EH (cell line): ENCODE measurements at regions not wholly inside any gene's neighbourhood (a gene's known extent, or its start where the extent isn't known, plus 50 kb on each side); places are given as distances from the start of the nearest gene placed in this dataset.

ENCODE experiments used
- DNase-seq: peaks from one replicate; pipeline ENCODE4 v3.0.0-alpha.2; 2015; ENCODE audit warnings: low read depth

DNA sequence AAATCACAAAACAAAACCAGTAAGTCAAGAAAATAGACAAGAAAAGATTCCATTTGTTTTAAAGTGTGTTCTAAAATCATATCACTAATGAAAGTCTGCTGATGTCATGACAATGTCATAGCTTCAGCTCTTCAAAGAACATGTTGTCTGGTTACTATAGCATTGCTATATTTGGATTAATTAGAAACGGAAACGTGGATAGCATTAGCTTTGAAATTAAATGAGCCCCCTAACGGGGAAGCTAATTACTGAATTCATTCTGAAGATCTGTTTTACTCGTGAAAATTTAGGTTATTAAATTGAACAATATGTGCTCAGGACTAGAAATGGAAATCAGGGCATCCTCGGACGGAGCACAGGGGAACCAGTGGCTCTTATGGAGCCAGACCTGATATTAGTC, 316.7 kb upstream of the AGTR1 start:
- no peak for DNase-seq

DNA sequence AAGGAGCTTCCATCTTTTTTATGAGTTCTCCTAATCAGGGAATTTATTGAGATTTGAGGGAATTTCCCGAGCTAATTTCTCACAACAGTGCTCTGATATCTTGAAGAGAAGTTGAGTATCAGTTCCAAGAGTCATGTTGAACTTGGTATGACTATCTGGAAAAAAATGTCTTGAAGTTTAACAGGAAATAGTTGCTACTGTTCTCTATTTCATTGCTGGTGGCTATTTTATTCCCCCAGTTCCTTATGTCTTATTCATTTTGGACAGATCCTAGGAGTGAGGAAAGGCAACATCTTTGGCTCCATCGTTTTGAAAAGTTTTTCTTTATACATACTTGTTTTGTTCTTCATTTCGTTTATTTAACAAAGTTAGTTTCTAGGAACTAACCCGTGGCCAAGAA, 307.8 kb upstream of the AGTR1 start:
- peak; percentile 66 for DNase-seq

DNA sequence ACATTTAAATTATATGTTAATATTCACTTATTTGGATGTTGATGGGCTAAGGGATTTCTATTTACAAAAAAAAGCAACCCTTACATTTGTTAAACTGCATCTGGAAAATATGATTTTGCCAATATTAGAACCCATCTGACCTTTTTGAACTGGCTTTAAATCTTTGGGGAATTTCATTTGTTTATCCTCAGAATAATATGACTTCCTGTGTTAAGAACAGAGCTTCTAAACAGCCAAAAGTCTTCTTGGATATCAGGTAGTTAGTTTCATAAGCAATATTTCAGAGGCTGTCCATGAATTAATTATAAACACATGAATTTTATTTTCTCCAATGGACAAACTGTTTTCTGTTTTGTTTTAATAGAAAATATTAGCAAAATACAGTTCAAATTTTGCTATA, 301.9 kb upstream of the AGTR1 start:
- DNase-seq = no peak

DNA sequence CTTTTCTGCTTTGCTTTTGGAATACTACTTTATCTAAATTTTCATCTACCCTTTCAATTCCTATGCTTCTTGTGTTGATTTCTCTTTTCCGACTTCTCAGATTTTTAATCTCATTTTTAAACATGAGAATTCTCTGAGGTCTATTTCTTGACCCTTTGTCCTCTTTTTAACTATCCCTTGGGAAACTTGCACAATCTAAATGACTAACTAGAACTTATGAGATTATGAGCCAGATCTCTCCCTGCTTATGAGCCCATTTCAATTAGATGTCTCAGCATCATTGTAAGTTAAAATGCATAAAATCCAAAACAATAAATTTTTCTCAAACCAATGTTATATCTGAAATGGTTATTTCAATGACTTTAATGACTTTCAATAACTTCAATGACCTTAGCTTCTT, 296.9 kb upstream of the AGTR1 start:
- peak; percentile 7 for DNase-seq

DNA sequence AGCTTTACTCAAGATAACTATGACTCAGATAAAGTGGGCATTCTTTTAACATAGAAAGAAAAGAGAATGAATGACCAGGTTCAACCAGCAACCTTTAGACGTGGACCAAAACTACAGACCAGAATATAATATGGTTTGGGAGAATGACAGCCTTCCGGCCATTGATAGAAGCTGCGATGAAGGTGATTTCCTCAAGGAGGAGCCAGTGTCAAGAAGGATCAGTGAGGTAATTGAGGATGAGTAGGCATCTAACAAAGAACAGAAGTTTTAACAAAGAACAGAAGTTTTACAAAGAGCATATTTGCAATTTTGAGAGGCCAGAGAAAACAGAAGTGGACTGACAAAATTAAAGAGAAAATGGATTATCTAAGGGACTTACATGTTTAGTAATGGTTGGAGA, 289.0 kb upstream of the AGTR1 start:
- DNase-seq = no peak

DNA sequence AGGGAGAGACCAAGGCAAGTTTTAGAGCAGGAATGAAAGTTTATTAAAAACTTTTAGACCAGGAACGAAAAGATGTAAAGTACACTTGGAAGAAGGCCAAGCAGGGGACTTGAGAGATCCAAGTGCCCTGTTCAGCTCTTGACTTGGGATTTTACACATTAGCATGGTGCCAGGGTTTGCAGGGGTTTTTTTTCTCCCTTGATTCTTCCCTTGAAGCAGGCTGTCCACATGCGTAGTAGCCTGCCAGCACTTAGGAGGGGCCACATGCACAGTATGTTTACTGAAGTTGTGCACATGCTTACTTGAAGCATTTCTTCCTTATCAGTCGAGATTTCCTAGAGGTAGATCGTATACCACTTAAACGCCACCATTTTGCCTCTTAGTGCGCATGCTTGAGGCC, 277.5 kb upstream of the AGTR1 start:
- no peak for DNase-seq

DNA sequence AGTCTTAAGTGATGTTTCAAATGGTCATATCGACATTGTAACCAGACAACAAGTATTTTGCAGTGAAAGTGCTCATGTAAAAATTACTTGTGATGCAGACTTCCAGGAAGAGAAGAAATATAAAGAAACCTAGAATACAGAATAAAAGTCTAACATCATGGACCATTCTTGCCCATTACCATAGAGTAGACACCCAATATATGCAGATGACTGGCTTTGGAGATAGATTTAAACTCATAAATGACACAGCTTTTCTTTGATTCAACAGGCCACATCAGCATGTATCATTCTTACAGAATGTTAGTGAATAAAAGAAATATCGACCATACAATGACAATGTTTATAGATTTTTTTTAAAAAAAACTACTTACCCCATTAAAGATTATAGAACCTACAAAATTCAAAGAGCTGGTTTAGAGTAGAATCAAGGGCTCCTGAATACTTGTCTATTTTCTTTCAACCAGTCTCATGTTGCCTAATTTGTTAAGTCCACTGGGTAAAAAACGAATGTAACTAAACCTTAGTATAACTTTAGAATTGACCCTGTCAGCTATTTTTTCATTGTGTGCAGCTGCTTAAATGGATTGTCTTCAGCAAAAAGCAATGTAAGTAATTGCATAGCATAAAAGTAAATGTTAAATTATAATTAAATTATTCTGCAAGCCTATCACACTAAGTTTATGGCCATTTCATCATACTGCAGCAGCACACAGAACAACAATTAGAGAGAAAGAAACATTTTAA, 268.7 kb upstream of the AGTR1 start:
- DNase-seq = no peak

DNA sequence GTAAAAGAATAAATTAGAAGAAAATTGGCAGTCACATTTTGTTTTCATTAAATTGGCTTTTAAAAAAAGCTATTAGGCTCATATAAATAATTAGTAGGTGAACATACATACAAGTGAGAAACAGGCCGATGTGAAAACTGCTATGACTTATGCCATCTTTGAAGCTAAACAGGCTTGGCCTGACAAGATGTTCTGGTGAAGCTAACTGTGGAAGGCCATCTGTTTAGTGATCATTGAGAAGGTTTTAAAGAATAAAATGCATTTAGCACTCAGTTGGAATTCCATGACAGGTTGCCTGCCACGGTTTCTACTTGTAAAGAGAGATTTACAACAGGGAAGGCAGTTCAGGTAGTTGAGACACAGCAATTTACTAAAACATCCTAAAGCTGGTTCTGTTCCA, 264.0 kb upstream of the AGTR1 start:
- DNase-seq = no peak

DNA sequence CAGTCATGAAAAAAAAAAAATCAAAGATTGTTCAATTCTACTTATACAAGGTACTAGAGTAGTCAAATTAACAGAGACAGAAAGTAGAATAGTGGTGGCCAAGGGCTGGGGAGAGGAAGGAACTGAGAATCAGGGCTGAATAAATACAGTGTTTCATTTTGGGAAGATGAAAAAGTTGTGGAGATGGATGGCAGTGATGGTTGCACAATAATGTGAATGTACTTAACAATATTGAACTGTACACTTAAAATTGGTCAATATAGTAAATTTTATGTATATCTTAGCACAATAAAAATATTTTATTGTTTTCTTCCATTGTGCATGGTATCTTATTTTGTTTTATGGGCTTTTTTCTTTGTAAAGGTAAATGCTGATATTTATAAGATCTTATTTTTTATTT, 262.2 kb upstream of the AGTR1 start:
- DNase-seq = no peak

DNA sequence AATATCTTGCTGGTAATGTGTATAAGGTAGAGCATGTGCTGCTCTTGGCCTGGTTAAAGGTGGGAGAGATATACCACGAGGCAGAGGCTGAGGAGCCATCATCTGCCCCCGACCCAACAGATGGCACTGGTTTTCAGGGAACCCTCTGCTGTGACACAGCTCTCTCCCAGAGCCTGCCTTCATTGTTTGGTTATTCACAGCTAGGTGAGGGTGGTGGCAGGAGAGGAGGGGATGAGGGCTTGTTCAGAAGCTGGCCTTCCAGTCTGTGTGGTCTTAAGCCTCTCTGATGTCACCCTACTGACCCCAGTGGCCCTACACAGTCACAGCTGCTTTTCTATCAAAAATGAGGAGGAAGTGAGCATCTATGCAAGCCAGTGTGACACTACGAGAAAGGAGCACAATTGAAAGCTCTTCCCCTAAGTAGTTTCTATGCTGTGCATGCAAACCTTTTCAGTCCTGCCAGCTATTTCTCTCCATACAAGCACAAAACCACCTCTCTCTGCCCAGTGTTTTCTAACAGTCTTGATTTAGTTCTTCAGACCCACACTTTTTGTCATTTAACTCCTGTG, 258.4 kb upstream of the AGTR1 start:
- DNase-seq = no peak

DNA sequence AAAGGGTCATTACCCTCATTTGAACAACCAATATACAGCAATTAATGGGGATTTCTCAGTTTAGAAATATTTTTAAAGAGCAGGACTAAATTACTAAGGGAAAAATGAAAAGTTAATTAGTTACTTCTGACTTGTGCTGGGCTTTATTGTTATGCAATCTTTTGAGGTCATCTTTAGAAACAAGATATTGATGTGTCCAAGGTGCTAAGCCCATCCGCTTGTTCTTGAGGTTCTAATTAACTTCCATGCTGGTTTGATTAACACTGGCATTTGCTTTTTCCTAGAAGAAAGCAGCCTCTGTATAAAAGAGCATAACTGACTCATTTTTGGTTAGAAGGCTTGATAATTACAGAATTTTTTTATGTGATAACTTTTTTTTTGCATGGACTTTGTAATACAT, 256.5 kb upstream of the AGTR1 start:
- DNase-seq = no peak

DNA sequence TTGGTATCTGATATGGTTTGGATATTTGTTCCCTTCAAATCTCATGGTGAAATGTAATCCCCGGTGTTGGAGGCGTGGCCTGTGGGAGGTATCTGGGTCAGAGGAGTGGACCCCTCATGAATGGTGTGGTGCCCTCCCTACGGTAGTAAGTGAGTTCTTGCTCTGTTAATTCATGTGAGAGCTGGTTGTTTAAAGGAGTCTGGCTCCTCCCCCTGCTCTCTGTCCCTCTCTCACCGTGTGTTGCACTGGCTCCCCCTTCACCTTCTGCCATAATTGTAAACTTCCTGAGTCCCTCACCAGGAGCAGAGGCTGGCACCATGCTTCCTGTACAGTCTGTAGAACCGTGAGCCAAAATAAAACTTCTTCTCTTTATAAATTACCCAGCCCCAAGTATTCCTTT, 246.9 kb upstream of the AGTR1 start:
- no peak for DNase-seq

DNA sequence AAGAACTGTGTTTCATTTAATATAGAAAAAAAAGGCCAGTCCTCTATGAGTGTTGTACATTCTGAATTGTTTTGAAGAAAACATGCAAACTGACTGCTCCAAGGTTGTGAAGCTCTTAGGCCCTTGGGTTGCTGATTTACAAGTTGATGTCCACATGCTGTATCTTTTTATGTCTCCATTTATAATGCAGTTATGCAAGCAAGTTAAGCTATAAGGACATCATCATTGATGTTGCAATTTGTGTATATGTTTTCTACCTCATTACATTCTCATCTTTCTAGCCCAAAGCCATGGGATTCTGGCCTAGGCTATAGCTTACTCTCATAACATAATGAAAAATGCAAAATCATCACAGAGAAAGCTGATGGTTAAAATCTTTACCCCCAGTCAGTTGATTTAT, 245.7 kb upstream of the AGTR1 start:
- DNase-seq = no peak

DNA sequence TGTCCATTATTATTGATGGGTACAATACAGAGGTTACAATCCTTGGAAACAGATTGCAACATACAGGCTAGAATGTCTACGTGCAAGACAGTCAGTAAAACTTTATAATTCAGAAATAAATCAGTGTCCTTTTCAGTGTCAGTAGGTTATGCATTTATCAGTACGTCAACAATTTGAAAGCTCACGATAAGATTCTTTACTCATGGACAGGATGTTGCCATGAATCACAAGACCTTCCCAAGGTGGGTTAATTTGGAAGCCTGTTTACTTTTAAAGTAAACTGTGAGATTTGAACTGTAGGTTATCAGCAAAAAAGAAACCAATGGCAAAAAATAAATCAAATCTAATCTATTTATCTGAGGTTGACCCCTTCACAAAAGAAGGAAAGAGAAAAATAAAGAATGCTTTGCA, 243.9 kb upstream of the AGTR1 start:
- no peak for DNase-seq

DNA sequence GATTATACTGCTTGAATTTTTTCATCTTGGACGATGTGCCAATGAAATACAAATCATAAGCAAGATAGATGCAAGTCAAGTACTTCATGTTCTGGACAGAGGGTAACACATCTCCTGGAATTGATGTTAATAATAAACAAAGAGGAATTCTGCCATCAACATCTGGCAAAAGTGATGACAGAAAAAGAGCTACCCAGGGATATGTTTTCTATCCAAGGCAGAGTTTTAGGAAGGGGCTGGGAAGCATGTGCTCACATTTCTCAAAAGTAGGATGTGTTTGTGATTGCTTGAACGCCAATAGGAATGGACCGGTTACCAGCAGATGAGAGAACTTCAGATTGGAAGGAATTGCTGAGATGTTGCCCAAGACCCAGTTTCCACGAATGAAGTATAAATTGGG, 242.6 kb upstream of the AGTR1 start:
- no peak for DNase-seq

DNA sequence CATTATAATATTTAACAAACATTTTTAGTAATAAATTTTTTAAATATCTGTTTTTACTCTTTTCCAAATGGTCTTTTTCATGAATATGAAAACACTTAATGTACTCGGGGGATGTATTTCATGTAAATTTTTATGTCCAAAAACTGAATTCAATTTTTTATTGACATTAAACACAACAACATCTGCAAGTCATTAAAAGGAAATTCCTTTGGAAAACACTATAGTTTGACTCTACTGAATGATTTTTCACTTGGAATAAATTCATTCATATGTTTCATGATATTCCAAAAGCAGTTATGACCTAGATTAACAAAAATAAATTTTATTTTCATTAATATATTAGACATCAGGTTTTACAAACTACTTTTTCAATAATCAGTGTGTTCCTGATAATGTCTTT, 239.8 kb upstream of the AGTR1 start:
- DNase-seq = no peak

DNA sequence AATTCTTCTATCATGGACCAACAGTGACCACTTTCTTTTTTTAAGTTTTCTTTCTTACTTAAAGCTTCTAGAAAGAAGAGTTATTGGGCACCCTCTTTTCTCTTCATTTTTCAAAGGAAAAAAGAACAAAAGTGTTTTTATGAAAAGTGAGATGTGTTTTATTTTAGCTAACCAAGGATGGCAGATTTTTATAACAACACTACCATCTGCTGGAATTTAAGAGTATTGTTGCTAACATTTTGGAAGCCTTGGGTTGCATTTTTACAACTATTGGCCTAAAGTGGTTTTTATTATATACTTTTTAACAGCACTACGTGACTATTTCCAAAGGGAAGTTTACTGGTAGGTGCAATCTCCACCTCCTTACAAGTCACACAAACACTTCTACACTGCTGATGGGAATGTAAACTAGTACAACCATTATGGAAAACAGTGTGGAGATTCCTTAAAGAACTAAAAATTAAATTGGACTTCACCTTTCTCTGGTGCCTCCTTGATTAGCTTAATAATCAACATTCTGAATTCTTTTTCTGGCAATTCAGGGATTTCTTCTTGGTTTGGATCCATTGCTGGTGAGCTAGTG, 237.7 kb upstream of the AGTR1 start:
- DNase-seq = peak; percentile 23

DNA sequence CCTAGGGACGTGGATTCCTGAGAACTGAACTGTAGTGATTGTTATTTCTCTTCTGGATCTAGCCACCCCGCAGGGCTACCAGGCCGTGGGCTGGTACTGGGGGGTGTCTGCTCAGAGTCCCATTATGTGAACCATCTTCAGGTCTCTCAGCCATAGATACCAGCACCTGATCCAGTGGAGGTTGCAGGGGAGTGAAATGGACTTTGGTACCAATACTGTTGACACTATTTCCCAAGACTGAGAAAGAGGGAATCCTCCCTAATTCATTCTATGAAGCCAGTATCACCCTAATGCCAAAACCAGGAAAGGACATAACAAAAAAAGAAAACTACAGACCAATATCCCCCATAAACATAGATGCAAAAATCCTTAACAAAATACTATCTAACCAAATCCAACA, 237.0 kb upstream of the AGTR1 start:
- no peak for DNase-seq

DNA sequence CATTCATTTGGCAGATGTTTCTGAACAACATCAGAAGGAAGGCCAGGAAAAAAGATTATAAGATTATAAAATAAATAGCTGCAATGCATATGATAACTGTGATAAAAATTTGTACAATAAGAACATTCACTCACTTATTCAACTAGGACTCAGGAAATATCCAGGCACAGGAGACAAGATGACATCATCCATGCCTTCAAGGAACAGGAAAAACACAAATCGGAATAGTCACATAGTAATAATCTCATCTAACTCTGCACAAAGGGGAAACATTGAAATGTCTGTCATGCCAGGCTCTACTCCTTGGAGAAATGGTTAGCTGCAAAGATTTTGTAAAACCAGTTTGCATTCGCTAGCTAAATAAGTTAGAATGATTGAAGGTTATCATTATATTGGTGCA, 233.5 kb upstream of the AGTR1 start:
- peak; percentile 26 for DNase-seq

DNA sequence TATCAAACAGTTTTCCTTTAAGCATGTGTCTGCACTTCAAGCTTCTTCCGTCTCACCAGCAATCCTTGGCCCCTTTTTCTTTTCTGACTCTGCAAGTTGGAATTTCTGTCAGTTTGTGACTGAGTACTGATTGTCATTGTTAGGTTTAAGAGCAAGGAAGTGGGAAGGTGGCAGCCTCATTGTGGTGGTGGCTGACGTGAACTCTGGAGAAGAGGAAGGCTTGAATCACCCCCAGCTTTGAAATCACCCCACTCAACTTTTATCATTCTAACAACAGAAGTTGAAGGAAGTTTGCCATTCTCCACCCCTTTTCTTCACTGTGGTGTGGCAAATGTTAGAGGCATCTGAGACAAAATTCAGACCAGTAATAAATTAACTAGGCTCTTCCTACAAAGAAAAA, 231.6 kb upstream of the AGTR1 start:
- peak; percentile 63 for DNase-seq

DNA sequence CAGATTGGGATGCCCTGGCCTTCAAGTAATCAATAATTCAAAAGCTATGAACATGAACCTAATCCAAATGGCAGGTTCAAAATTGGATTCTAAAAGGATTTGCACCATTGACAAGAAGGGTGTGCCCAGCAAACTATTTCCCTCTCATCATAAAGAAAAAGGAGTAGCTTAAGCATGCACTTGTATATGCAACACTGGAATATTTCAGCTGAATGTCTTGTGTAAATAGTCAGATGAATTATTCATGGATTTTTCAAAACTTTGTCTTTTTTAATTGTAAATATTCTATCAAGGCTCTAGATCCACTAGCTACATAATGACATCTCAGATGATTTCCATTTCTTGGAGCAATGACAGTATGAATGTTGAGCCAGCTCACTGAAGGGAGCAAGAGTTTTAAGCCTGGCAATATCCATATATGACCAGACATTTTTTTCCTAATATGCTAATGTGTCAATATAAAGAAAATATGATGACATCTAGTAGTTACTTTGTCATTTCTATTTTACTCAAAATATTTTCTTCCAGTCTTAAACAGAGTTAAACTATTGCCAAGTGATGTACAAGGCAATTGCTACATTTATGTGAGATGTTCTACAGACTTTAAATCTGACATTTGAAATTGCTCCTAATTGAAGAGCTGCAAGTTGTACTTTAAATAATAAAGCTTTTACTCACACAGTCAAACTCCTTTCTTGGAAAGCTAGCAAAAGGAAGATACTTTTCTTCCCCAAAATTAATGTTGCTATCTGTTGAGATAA, 230.5 kb upstream of the AGTR1 start:
- DNase-seq = no peak

DNA sequence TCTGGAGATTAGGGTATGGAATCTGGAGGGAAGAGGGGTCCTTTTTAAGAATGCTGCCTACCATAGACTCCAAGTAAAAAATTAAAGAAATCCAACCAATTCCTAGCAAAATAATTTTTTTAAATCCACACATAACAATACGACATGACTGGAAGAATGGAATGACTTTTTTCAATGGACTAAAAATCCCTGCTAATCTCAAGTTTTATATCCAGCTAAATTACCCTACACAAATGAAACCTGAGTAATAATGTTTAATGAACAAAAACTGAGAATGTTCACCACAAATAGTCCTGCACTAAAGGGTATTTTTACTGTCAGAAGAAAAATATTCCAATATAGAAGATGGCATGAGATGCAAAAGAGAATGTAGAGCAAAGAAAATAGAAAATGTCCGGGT, 220.3 kb upstream of the AGTR1 start:
- DNase-seq = no peak

DNA sequence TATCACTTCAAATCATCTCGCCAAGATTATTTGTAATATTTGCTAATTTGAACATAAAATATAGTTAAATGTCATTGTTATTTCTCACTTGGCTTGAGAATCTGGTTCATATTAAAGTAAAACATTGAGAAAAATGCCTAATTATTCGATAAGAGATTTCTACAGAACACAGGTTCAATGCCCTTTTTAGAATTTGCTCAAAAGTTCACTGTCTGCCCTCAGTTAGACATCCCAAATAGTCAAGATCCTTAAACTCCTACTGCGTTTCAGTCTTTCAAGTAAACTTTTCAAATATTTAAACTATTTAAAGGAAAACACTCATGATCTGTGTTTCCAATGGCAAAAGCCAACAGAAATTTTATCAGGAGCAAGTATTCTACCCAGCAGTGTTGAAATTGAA, 204.1 kb upstream of the AGTR1 start:
- DNase-seq = no peak
